ENCODE measurements at regions not wholly inside any gene's neighbourhood (a gene's known extent, or its start where the extent isn't known, plus 50 kb on each side); places are given as distances from the start of the nearest gene placed in this dataset.
A peak's percentile ranks its signal among the peaks of the same experiment; 100 is the strongest.

- RAD21 ChIA-PET (ENCODE audit: low non-redundant PET in 1 of 2, low total read pairs in 2 of 2, uncharacterized antibody in 2 of 2, unreplicated experiment in 2 of 2): no interaction called here
- no peaks in the 10 kb centered on the region for H3K9me3 ChIP-seq (ENCODE audit: control insufficient read depth in 1 of 2, insufficient read depth in 1 of 2, low read depth in 1 of 2, low read length in 2 of 2)
- CTCF ChIA-PET: interaction anchor here (3.5 kb wide), 1 partner anchor 178 kb away, joined by 27 read pairs; the partner anchor contains the start of gene ALG10B
- no peak overlapping the region for H3K4me2 ChIP-seq (ENCODE audit: low read length)
- POLR2A ChIA-PET: no interaction called here
- no peaks in the 10 kb centered on the region for H4K20me1 ChIP-seq (ENCODE audit: insufficient read depth)
- H3K4me3 ChIP-seq (replicated peaks in 1 of 2; ENCODE audit: low read depth in 1 of 2, low read length in 2 of 2): no peak overlapping the region
- H3K27me3 ChIP-seq (ENCODE audit: insufficient read depth, low read length): no peaks in the 10 kb centered on the region
- no peaks in the 10 kb centered on the region for H3K9me2 ChIP-seq (ENCODE audit: insufficient read depth)
- no peak overlapping the region for H3K9ac ChIP-seq (ENCODE audit: low read length)
- peaks cover 0 to 5% of the 10 kb centered on the region in 2 experiments; a peak in 1 of 4 replicates for H3K4me1 ChIP-seq (ENCODE audit: control insufficient read depth in 1 of 2, insufficient read depth in 2 of 2, low read length in 2 of 2)
- no peak for DNase-seq (ENCODE audit: low read depth, low spot score)
- H3K27ac ChIP-seq (ENCODE audit: low read depth, low read length): no peak overlapping the region
- no peaks in the 10 kb centered on the region for H3K79me2 ChIP-seq (ENCODE audit: insufficient read depth, low read length)
- BruUV-seq (replicated peaks): no TSS peak
- no peak for ATAC-seq
- H2AFZ ChIP-seq (ENCODE audit: low read depth, low read length, poor library complexity, severe bottlenecking): no peak overlapping the region
- intact Hi-C loops (cut with micrococcal nuclease): loop anchor here (1.0 to 5.0 kb wide), 2 partner anchors 179 to 770 kb away; partner anchors contain the start of genes ALG10B and CPNE8
- TF ChIP-seq TCF7L2 (IDR thresholded peaks at IDR 0.05; ENCODE audit: borderline replicate concordance, extremely low read depth, insufficient read depth, insufficient read length): no peak
- no peaks in the 10 kb centered on the region for H3K36me3 ChIP-seq (ENCODE audit: control insufficient read depth in 1 of 2, insufficient read depth in 2 of 2, low read length in 2 of 2)
These were observed 178.9 kb upstream of the ALG10B start for GRCh38 chr12:38137716-38138115.

GRCh38 chr12:38138225-38139221 lies 178.1 kb upstream of the ALG10B start:
- Histone ChIP-seq H4K20me1 (ENCODE audit: insufficient read depth) (no peaks in the 10 kb centered on the region), H3K9me2 (ENCODE audit: insufficient read depth) (no peaks in the 10 kb centered on the region), H3K36me3 (ENCODE audit: control insufficient read depth in 1 of 2, insufficient read depth in 2 of 2, low read length in 2 of 2) (no peaks in the 10 kb centered on the region), H3K27me3 (ENCODE audit: insufficient read depth, low read length) (no peaks in the 10 kb centered on the region), H3K9me3 (ENCODE audit: control insufficient read depth in 1 of 2, insufficient read depth in 1 of 2, low read depth in 1 of 2, low read length in 2 of 2) (no peaks in the 10 kb centered on the region), H3K4me3 (replicated peaks in 1 of 2; ENCODE audit: low read depth in 1 of 2, low read length in 2 of 2) (peak overlapping the region; percentile 45 to 63), H3K9ac (ENCODE audit: low read length) (peak overlapping the region; percentile 23; the same call in 1 of the 2 replicates), H2AFZ (ENCODE audit: low read depth, low read length, poor library complexity, severe bottlenecking) (peak overlapping the region; percentile 64), H3K79me2 (ENCODE audit: insufficient read depth, low read length) (no peaks in the 10 kb centered on the region), H3K4me2 (ENCODE audit: low read length) (peak overlapping the region; percentile 92), H3K27ac (ENCODE audit: low read depth, low read length) (peak overlapping the region; percentile 26; the same call in 1 of the 2 replicates), H3K4me1 (ENCODE audit: control insufficient read depth in 1 of 2, insufficient read depth in 2 of 2, low read length in 2 of 2) (peaks cover 0 to 5% of the 10 kb centered on the region in 2 experiments; a peak in 1 of 4 replicates)
- DNase-seq (ENCODE audit: low read depth, low spot score) (peak; percentile 61), ATAC-seq (peak; percentile 91)
- ChIA-PET CTCF (interaction anchor here (1.1 to 3.5 kb wide), 2 partner anchors 164 to 177 kb away, joined by 4 to 27 read pairs; partner anchors contain the start of gene ALG10B), RAD21 (ENCODE audit: low non-redundant PET in 1 of 2, low total read pairs in 2 of 2, uncharacterized antibody in 2 of 2, unreplicated experiment in 2 of 2) (interaction anchor here in 1 of 2 experiments (0.8 kb wide), 1 partner anchor 177 kb away, joined by 3 read pairs; no protein-coding TSS in a partner anchor), POLR2A (no interaction called here)
- intact Hi-C loops (cut with micrococcal nuclease): loop anchor here (1.0 to 5.0 kb wide), 2 partner anchors 178 to 769 kb away; partner anchors contain the start of genes ALG10B and CPNE8
- BruUV-seq (replicated peaks): no TSS peak
- TF ChIP-seq RAD21 (IDR thresholded peaks at IDR 0.05; ENCODE audit: low read depth) (peak; percentile 90), TCF7L2 (IDR thresholded peaks at IDR 0.05; ENCODE audit: borderline replicate concordance, extremely low read depth, insufficient read depth, insufficient read length) (no peak), ZFX (IDR thresholded peaks at IDR 0.05) (no peak), CTCF (IDR thresholded peaks at IDR 0.05 in 2 of 3, conservative IDR thresholded peaks at IDR 0.05 in 1 of 3; ENCODE audit: borderline replicate concordance in 1 of 3, insufficient read depth in 1 of 3, low read depth in 2 of 3, low read length in 2 of 3) (peak; percentile 83 to 97 (median 85)), MAX (IDR thresholded peaks at IDR 0.05) (no peak)
